HEK293 (cell line): ENCODE measurements at regions not wholly inside any gene's neighbourhood (a gene's known extent, or its start where the extent isn't known, plus 50 kb on each side); places are given as distances from the start of the nearest gene placed in this dataset.

Experiments
- CTCF ChIA-PET: fragments of 350-600 bp; formaldehyde crosslinking; extraction: SDS; loops from one replicate; lab custom pipeline; 2021; ENCODE audit warnings: antibody characterized with exemption; lab: Yijun Ruan, JAX
- POLR2A ChIA-PET: fragments of 300-600 bp; formaldehyde crosslinking; extraction: SDS; loops from one replicate; lab custom pipeline; 2020; ENCODE audit warnings: antibody characterized with exemption, inconsistent platforms; lab: Yijun Ruan, JAX
- H3K27ac ChIP-seq: fragments of 200-500 bp; sonication (Bioruptor generic); 2 replicates; pipeline ENCODE4 v1.5.1; 2014; ENCODE audit warnings: low read depth, low read length, control low read depth, inconsistent platforms; ENCODE audit errors: extremely low read depth
- H3K36me3 ChIP-seq, 2 experiments: fragments of 200-500 bp in 1 of 2; sonication (Bioruptor generic) in 1 of 2; 1 replicate in 1 of 2; 2 replicates in 1 of 2; pipeline ENCODE4 v1.5.1; 2014 to 2017; ENCODE audit warnings: inconsistent platforms in 2 of 2, low read length in 2 of 2; ENCODE audit not compliant: control insufficient read depth in 2 of 2, insufficient read depth in 1 of 2
- H3K4me1 ChIP-seq: fragments of 200-500 bp; sonication (Bioruptor generic); 2 replicates; pipeline ENCODE4 v1.5.1; 2014; ENCODE audit warnings: mild to moderate bottlenecking, low read length, inconsistent platforms; ENCODE audit not compliant: control insufficient read depth, insufficient read depth
- H3K4me3 ChIP-seq: 2 replicates; pipeline ENCODE4 v1.5.1; 2011; ENCODE audit warnings: low read depth, mild to moderate bottlenecking, control low read depth, low read length, moderate library complexity
- H3K9me3 ChIP-seq: fragments of 200-500 bp; sonication (Bioruptor generic); 2 replicates; pipeline ENCODE4 v1.5.1; 2014; ENCODE audit warnings: low read depth, low read length, inconsistent platforms; ENCODE audit not compliant: control insufficient read depth, insufficient read depth
- GFI1B ChIP-seq: fragments of 450-650 bp; formaldehyde crosslinking; IDR thresholded peaks from 2 replicates; pipeline ENCODE4 v1.5.1; 2016; ENCODE audit warnings: missing biosample characterization, missing genetic modification characterization
- HIC1 ChIP-seq: fragments of 450-650 bp; formaldehyde crosslinking; IDR thresholded peaks from 2 replicates; pipeline ENCODE4 v1.5.1; 2016; ENCODE audit warnings: missing biosample characterization, missing genetic modification characterization
- OSR2 ChIP-seq: fragments of 450-650 bp; formaldehyde crosslinking; IDR thresholded peaks from 2 replicates; pipeline ENCODE4 v1.5.1; 2016; ENCODE audit warnings: missing biosample characterization, missing genetic modification characterization
- PRDM10 ChIP-seq: fragments of 450-650 bp; formaldehyde crosslinking; IDR thresholded peaks from 2 replicates; pipeline ENCODE4 v1.5.1; 2016; ENCODE audit warnings: missing biosample characterization, missing genetic modification characterization
- SP7 ChIP-seq: fragments of 450-650 bp; formaldehyde crosslinking; IDR thresholded peaks from 2 replicates; pipeline ENCODE4 v1.5.1; 2016; ENCODE audit warnings: missing biosample characterization, missing genetic modification characterization
- ZFHX2 ChIP-seq: fragments of 450-650 bp; formaldehyde crosslinking; conservative IDR thresholded peaks from 2 replicates; pipeline ENCODE4 v1.5.1; 2016; ENCODE audit warnings: missing biosample characterization, missing genetic modification characterization
- ZNF112 ChIP-seq: fragments of 450-650 bp; formaldehyde crosslinking; IDR thresholded peaks from 2 replicates; pipeline ENCODE4 v1.5.0; 2017; ENCODE audit warnings: missing biosample characterization, missing genetic modification characterization
- ZNF18 ChIP-seq: fragments of 450-650 bp; formaldehyde crosslinking; IDR thresholded peaks from 2 replicates; pipeline ENCODE4 v1.5.1; 2016; ENCODE audit warnings: missing biosample characterization, missing genetic modification characterization
- ZNF248 ChIP-seq: fragments of 450-650 bp; formaldehyde crosslinking; IDR thresholded peaks from 2 replicates; pipeline ENCODE4 v1.5.1; 2017; ENCODE audit warnings: missing biosample characterization, missing genetic modification characterization
- ZNF544 ChIP-seq: fragments of 450-650 bp; formaldehyde crosslinking; IDR thresholded peaks from 2 replicates; pipeline ENCODE4 v1.5.0; 2017; ENCODE audit warnings: missing biosample characterization, missing genetic modification characterization
- ZNF561 ChIP-seq: fragments of 450-650 bp; IDR thresholded peaks from 2 replicates; pipeline ENCODE4 v1.5.1; 2018; ENCODE audit warnings: missing biosample characterization, missing genetic modification characterization, borderline replicate concordance
- ZNF596 ChIP-seq: fragments of 450-650 bp; IDR thresholded peaks from 2 replicates; pipeline ENCODE4 v1.5.0; 2018; ENCODE audit warnings: missing biosample characterization, mild to moderate bottlenecking, missing genetic modification characterization, moderate library complexity
- ZNF660 ChIP-seq: fragments of 450-650 bp; IDR thresholded peaks from 2 replicates; pipeline ENCODE4 v1.5.1; 2018; ENCODE audit warnings: missing biosample characterization, mild to moderate bottlenecking, missing genetic modification characterization
- ZNF670 ChIP-seq: fragments of 450-650 bp; formaldehyde crosslinking; IDR thresholded peaks from 2 replicates; pipeline ENCODE4 v1.5.1; 2016; ENCODE audit warnings: missing biosample characterization, missing genetic modification characterization, low read depth
- TF ChIP-seq, protein P1 (sequence below): fragments of 450-650 bp; formaldehyde crosslinking; IDR thresholded peaks from 2 replicates; pipeline ENCODE4 v1.5.1; 2017; ENCODE audit warnings: missing biosample characterization, mild to moderate bottlenecking, missing genetic modification characterization, moderate library complexity
- TF ChIP-seq, protein P2 (sequence below): fragments of 450-650 bp; formaldehyde crosslinking; IDR thresholded peaks from 2 replicates; pipeline ENCODE4 v1.5.1; 2016; ENCODE audit warnings: missing biosample characterization, missing genetic modification characterization

DNA sequence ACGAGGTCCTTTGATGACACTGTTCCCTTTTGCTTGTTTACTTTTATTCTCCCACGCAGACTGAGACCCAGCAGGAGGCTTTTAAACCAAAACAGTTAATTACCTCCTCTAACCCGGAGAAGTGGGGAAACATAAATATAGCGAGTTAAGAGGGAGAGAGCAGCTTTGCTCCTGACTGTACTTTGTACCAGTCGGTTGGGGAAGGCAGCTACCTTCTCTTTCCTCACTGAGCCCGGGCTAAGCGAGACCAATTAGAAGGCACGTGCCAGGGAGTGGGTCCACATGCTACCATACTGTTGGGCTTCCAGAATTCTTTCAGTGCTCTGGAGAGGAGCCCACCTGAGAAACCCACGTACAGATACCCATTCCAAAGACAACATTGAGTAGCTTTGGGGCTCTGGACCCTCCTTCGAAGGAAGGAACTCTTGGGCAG lies 124.2 kb downstream of the ZIC5 start (continued):
- peak; percentile 36; the same call in 1 of the 2 replicates for TF ChIP-seq HIC1
- 0 out of 2 replicates have a peak, but pooled peaks have one; percentile 11 for TF ChIP-seq ZNF18 (tag by site-specific recombination)
- no peak for TF ChIP-seq ZNF660 (tag by site-specific recombination)
- peak; percentile 94 for TF ChIP-seq SP7 (tag by site-specific recombination)
- peak; percentile 93 for TF ChIP-seq OSR2 (tag by site-specific recombination)
- TF ChIP-seq, protein P1, sequence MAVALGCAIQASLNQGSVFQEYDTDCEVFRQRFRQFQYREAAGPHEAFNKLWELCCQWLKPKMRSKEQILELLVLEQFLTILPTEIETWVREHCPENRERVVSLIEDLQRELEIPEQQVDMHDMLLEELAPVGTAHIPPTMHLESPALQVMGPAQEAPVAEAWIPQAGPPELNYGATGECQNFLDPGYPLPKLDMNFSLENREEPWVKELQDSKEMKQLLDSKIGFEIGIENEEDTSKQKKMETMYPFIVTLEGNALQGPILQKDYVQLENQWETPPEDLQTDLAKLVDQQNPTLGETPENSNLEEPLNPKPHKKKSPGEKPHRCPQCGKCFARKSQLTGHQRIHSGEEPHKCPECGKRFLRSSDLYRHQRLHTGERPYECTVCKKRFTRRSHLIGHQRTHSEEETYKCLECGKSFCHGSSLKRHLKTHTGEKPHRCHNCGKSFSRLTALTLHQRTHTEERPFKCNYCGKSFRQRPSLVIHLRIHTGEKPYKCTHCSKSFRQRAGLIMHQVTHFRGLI: peak; percentile 79
- TF ChIP-seq, protein P2, sequence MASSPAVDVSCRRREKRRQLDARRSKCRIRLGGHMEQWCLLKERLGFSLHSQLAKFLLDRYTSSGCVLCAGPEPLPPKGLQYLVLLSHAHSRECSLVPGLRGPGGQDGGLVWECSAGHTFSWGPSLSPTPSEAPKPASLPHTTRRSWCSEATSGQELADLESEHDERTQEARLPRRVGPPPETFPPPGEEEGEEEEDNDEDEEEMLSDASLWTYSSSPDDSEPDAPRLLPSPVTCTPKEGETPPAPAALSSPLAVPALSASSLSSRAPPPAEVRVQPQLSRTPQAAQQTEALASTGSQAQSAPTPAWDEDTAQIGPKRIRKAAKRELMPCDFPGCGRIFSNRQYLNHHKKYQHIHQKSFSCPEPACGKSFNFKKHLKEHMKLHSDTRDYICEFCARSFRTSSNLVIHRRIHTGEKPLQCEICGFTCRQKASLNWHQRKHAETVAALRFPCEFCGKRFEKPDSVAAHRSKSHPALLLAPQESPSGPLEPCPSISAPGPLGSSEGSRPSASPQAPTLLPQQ (tag by site-specific recombination): peak; percentile 83
- 0 out of 2 replicates have a peak, but pooled peaks have one; percentile 18 for TF ChIP-seq ZNF561
- TF ChIP-seq ZNF112 (tag by site-specific recombination): no peak
- peak; percentile 52; the same call in 1 of the 2 replicates for TF ChIP-seq ZNF596 (tag by site-specific recombination)
- peak; percentile 93 for TF ChIP-seq PRDM10 (tag by site-specific recombination)

DNA sequence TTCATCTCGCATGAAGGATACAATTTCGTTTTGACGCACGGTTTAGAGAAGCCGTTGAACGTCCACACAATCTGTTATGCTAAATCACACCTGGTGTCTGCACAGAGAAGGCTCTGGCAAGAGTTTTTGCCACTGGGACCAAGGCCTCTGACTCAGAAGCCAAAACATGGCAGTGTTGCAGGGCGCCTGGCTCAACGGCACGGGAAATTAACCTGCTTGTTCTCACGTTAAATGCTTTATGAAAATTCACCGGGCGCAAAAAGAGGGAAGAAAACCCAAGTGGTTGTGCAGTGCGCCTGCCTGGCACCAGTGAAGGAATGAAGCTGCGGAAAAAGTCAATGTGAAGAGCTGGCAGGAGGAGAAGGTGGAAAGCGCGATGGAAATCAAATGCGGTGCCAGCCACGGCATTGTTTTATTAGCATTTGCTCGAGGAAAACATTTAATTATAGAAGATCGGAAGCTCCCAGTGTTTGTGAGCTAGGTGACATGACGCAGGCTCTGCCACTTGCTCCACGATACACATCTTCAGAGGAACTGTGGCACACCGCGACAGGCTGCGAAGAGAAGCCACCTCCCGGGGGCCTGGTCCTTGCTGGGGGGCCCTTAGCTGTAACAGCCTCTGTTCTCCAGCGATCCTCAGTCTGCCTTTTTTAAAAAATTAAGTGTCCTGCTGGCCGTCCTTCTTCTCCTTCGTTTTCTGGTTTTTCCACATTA lies 126.2 kb downstream of the ZIC5 start:
- POLR2A ChIA-PET: interaction anchor here (0.5 kb wide), 1 partner anchor 141 kb away, joined by 12 read pairs; no protein-coding TSS in a partner anchor
- Histone ChIP-seq H3K27ac (no peak overlapping the region), H3K4me3 (no peak overlapping the region), H3K4me1 (no peaks in the 10 kb centered on the region), H3K9me3 (no peaks in the 10 kb centered on the region), H3K36me3 (no peaks in the 10 kb centered on the region)
- CTCF ChIA-PET: interaction anchor here (0.6 kb wide), 1 partner anchor 291 kb away, joined by 3 read pairs; no protein-coding TSS in a partner anchor
- TF ChIP-seq ZNF544 (no peak), ZNF670 (tag by site-specific recombination) (no peak), GFI1B (tag by site-specific recombination) (no peak), ZFHX2 (tag by site-specific recombination) (no peak), ZNF248 (no peak)
